ENCODE measurements at regions not wholly inside any gene's neighbourhood (a gene's known extent, or its start where the extent isn't known, plus 50 kb on each side); places are given as distances from the start of the nearest gene placed in this dataset.

DNA sequence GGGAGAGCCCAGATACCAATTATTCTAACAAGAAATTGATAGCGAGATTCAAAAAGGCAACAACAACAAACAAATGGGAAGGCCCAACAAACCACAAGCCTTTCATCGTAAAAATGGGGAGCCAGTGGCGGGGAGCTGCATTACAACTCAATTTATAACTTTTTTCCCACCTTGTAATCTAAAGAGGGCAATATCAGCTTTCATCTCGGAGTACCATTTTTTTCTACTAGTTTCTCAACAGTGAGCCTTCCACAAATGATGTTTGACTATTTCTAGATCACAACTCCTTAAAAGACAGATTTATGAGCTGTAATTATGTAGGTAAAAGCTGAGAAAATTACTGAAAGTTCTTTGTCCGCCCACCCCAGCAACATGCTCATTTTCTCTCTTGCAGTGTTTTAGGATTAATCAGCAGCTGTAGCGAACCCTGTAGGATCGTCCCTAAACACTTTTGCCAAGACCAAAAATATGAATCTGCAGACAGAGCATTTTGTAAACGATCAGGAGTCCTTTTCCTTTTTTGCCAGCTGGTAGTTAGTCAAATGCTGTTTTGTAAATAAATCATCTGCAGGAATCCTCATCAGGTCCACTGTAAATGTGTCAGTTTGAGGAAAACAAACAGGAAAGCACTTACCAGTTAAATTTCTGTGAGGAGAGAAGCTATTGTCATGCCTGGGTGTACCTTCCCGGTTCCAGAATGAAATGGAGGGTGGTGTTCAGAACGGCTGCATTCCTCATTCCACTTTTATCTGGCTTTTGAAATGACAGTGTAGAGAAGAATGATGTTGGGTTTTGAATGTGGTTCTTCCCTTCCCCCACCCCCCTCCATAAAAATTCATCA, 53.2 kb downstream of the EEF1B2 start:
- H3K4me2 ChIP-seq (ENCODE audit: insufficient read depth in 1 of 2, low read depth in 2 of 2, low read length in 2 of 2), result peak overlapping the region; percentile 32 to 63
- TF ChIP-seq, protein P1, sequence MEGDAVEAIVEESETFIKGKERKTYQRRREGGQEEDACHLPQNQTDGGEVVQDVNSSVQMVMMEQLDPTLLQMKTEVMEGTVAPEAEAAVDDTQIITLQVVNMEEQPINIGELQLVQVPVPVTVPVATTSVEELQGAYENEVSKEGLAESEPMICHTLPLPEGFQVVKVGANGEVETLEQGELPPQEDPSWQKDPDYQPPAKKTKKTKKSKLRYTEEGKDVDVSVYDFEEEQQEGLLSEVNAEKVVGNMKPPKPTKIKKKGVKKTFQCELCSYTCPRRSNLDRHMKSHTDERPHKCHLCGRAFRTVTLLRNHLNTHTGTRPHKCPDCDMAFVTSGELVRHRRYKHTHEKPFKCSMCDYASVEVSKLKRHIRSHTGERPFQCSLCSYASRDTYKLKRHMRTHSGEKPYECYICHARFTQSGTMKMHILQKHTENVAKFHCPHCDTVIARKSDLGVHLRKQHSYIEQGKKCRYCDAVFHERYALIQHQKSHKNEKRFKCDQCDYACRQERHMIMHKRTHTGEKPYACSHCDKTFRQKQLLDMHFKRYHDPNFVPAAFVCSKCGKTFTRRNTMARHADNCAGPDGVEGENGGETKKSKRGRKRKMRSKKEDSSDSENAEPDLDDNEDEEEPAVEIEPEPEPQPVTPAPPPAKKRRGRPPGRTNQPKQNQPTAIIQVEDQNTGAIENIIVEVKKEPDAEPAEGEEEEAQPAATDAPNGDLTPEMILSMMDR (IDR thresholded peaks at IDR 0.05; ENCODE audit: control extremely low read depth in 1 of 3, insufficient read depth in 1 of 3, low read depth in 1 of 3, low read length in 3 of 3), result no peak
- TF ChIP-seq CBX5 (IDR thresholded peaks at IDR 0.05; ENCODE audit: low read depth, low read length) (no peak), ASH2L (IDR thresholded peaks at IDR 0.05; ENCODE audit: low read length) (peak; percentile 22)
- H3K27me3 ChIP-seq (replicated peaks in 1 of 4; ENCODE audit: control insufficient read depth in 3 of 4, extremely low read depth in 1 of 4, insufficient read depth in 3 of 4, low read length in 3 of 4), result no peaks in the 10 kb centered on the region
- POLR2A ChIA-PET (ENCODE audit: partially characterized antibody), result interaction anchor here (0.5 to 2.2 kb wide), 8 partner anchors 8 to 145 kb away, joined by 3 to 5 read pairs (median 4); partner anchors contain the start of genes EEF1B2 and NDUFS1
- no peak for DNase-seq (ENCODE audit: low read depth in 1 of 2, low spot score in 2 of 2)
- no peak overlapping the region for H4K91ac ChIP-seq (replicated peaks; ENCODE audit: insufficient read length, low read length)
- 41% methylated on average over 10 of the region's 10 CpGs; no CpG with 5 or more reads in 1 of the 2 experiments for WGBS, 2 experiments (ENCODE audit: extremely low coverage in 1 of 2, insufficient coverage in 1 of 2, insufficient read length in 1 of 2, insufficient replicate concordance in 2 of 2, low coverage in 1 of 2, low lambda C conversion rate in 2 of 2, missing lambda C conversion rate in 1 of 2)
- peak; percentile 74 for FAIRE-seq
- peak overlapping the region; percentile 81 for H2AFZ ChIP-seq (ENCODE audit: low read length)
- no peaks in the 10 kb centered on the region for H3K79me2 ChIP-seq (ENCODE audit: control insufficient read depth in 1 of 2, insufficient read depth in 2 of 2, low read length in 2 of 2)
- no peak overlapping the region; the same call in 1 of the 2 replicates for H3K18ac ChIP-seq (ENCODE audit: extremely low read depth, low read length)
- no peaks in the 10 kb centered on the region for H3K36me3 ChIP-seq (ENCODE audit: control insufficient read depth in 2 of 4, insufficient read depth in 4 of 4, low read length in 3 of 4)
- H3K4me3 ChIP-seq (ENCODE audit: extremely low read depth in 1 of 4, insufficient read depth in 2 of 4, low read depth in 3 of 4, low read length in 4 of 4), result peak overlapping the region in 1 of 4 experiments; percentile 37; a peak in 1 of 8 replicates
- peaks cover 2 to 16% (median 8%) of the 10 kb centered on the region in 4 experiments; a peak in 5 of 7 replicates for H3K4me1 ChIP-seq (replicated peaks in 1 of 4; ENCODE audit: control insufficient read depth in 3 of 4, insufficient read depth in 4 of 4, low read length in 3 of 4)
- H3K56ac ChIP-seq (replicated peaks; ENCODE audit: insufficient read length, low read depth, low read length), result no peak overlapping the region
- no peaks in the 10 kb centered on the region for H3K23me2 ChIP-seq (ENCODE audit: low read depth, low read length)
- H4K8ac ChIP-seq (ENCODE audit: extremely low read depth, insufficient read depth, low read length), result no peak overlapping the region
- no peak overlapping the region for H2BK5ac ChIP-seq (ENCODE audit: low read depth, low read length)
- H3K9ac ChIP-seq (replicated peaks in 1 of 4; ENCODE audit: extremely low read depth in 1 of 4, low read depth in 3 of 4, low read length in 3 of 4), result no peak overlapping the region
- H3K4ac ChIP-seq (replicated peaks; ENCODE audit: insufficient read length, low read depth, low read length), result no peak overlapping the region
- no peak overlapping the region for H2BK15ac ChIP-seq (ENCODE audit: low read length)
- no peak overlapping the region for H3K23ac ChIP-seq (ENCODE audit: insufficient read length)
- H4K20me1 ChIP-seq (replicated peaks in 1 of 2; ENCODE audit: control insufficient read depth in 1 of 2, insufficient read depth in 2 of 2, low read length in 2 of 2), result no peaks in the 10 kb centered on the region
- no peak overlapping the region; the same call in 1 of the 2 replicates for H2BK12ac ChIP-seq (ENCODE audit: low read depth, low read length)
- no peaks in the 10 kb centered on the region for H3K9me3 ChIP-seq (ENCODE audit: insufficient read depth in 2 of 2, low read depth in 1 of 2, low read length in 1 of 2)
- no peak overlapping the region for H3K14ac ChIP-seq (ENCODE audit: insufficient read length)
- H3K79me1 ChIP-seq (ENCODE audit: low read depth, low read length), result no peaks in the 10 kb centered on the region
- CTCF ChIA-PET (ENCODE audit: partially characterized antibody), result interaction anchor here (0.6 to 1.5 kb wide), 6 partner anchors 8 to 48 kb away, joined by 3 to 7 read pairs (median 3); no protein-coding TSS in a partner anchor
- no peak overlapping the region for H2BK20ac ChIP-seq (ENCODE audit: low read length)
- no peak overlapping the region for H3K27ac ChIP-seq (ENCODE audit: low read depth, low read length)
- no peak overlapping the region for H2BK120ac ChIP-seq (replicated peaks; ENCODE audit: low read depth, low read length)
- H2AK5ac ChIP-seq (ENCODE audit: low read depth, low read length), result no peak overlapping the region
- peak overlapping the region; percentile 7 for H4K5ac ChIP-seq (ENCODE audit: insufficient read length, low read depth, low read length)
